GM12873 (cell line): ENCODE measurements at regions not wholly inside any gene's neighbourhood (a gene's known extent, or its start where the extent isn't known, plus 50 kb on each side); places are given as distances from the start of the nearest gene placed in this dataset.
A peak's percentile ranks its signal among the peaks of the same experiment; 100 is the strongest.

Experiments used
- CTCF ChIP-seq: IDR thresholded peaks from 2 replicates; pipeline ENCODE4 v1.5.1; 2012; ENCODE audit warnings: low read depth, mild to moderate bottlenecking, moderate library complexity, low read length, control low read depth; ENCODE audit not compliant: insufficient read depth; ENCODE audit errors: missing control alignments

DNA sequence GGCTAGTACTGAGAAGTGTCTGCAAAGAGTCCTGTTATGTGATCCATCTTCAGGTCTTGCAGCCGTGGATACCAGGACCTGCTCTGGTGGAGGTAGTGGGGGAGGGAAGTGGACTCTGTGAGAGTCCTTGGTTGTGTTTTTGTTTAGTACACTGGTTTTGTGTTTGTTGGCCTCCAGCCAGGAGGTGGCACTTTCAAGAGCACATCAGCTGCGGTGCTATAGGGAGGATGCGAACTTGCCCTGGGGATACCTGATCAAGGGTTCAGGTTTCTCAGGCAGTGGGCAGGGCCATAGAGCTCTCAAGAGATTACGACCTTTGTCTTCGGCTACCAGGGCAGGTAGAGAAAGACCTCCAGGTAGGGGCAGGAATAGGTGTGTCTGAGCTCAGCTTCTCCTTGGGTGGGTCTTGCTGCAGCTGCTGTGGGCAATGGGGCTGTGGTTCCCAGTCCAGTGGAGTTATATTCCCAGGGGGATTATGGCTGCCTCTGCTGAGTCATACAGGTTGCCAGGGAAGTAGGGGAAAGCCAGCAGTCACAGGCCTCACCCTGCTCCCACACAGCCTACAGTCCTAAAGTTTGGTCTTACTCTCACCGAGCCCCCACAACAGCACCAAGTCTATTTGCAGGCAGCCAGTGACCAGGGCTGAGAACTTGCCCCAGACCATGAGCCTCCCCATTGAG, 132.8 kb upstream of the NPHP3 start:
- peak; percentile 5 for TF ChIP-seq CTCF

DNA sequence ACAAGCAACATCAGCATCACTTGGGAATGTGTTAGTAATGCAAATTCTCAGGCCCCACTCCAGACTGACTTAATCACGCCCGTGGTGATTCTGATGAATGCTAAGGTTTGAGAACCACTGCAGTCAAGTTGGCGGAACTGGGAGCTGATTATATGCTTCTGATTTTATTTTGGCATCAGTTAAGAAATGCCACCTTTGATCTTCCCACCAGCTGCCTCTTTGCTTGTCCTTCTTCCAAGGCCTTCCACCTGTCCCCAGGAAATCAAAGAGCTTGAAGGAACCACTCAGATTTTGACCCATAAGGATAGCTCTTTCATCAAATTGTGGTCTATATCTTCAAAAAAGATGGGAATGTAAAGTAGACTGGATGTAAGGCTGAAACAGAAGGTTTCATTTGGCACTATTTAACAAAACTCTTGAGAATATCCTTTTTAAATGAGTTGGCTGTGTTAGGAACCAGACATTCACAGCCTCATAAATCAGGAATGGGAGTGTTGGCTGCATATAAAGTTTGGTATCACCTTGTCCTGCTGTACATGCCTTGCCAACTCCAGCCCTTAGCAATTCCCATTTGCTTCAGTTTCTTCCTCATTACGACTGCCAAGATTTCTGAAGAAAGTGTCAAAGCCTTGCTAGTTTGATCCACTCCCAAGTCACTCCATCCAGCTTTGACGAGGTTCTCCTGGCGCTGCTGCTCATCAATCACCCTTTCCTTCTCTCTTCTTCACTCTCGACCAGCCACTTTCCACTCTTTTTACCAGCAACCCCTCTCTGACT, 125.8 kb upstream of the NPHP3 start:
- no peak for TF ChIP-seq CTCF

- no peak for TF ChIP-seq CTCF
Observed at GRCh38 chr3:132843851-132844553, 121.8 kb upstream of the NPHP3 start.

DNA sequence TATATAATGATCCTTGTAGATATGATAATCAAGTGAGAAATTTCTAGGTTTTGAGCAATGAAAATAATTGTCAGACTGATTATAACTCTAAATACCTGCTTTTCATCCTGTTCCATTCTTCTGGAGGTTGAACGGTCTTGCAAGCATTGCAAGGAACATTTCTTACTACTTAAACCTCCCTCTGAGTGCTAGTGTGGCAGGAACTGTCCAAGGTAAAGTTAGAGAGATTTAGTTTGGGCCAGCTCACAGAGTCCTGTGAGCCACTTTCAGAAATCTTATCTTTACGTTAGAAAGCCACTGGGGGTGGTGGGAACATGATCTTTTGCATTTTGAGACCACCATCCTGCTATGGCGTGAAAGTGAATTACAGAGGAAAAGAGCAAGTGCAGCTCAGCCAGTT, 121.1 kb upstream of the NPHP3 start:
- no peak for TF ChIP-seq CTCF

GRCh38 chr3:132841621-132842020, 119.4 kb upstream of the NPHP3 start:
- no peak for TF ChIP-seq CTCF

GRCh38 chr3:132840201-132840700, 118.0 kb upstream of the NPHP3 start:
- TF ChIP-seq CTCF = no peak

DNA sequence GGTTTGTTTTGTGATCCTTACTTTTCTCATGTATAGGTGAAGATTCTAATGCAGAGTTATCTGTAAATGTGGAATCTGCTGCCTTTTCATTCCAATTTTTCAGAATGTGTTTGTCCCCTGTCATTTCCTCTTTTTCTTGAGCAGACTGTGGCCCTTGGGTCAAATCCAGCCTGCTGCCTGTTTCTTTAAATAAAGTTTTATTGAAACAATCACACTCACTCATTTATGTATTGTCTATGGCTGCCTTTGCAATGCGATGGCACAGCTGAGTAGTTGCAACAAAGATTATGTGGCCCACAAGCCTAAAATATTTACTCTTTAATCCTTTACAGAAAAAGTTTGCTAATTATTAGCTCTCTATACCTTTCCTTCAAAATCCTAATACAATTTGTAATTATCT, 116.3 kb upstream of the NPHP3 start:
- TF ChIP-seq CTCF = no peak
